GM12892 (cell line): ENCODE measurements at regions not wholly inside any gene's neighbourhood (a gene's known extent, or its start where the extent isn't known, plus 50 kb on each side); places are given as distances from the start of the nearest gene placed in this dataset.

Experiments
- POLR2A ChIP-seq: IDR thresholded peaks from 2 replicates; pipeline ENCODE4 v1.6.1; 2011; ENCODE audit warnings: low read depth, low read length, control low read depth
- POLR2AphosphoS5 ChIP-seq: IDR thresholded peaks from 2 replicates; pipeline ENCODE4 v1.6.1; 2011; ENCODE audit warnings: low read depth, low read length, control low read depth
- TAF1 ChIP-seq: IDR thresholded peaks from 2 replicates; pipeline ENCODE4 v1.6.1; 2011; ENCODE audit warnings: low read depth, mild to moderate bottlenecking, control low read depth, low read length, borderline replicate concordance

DNA sequence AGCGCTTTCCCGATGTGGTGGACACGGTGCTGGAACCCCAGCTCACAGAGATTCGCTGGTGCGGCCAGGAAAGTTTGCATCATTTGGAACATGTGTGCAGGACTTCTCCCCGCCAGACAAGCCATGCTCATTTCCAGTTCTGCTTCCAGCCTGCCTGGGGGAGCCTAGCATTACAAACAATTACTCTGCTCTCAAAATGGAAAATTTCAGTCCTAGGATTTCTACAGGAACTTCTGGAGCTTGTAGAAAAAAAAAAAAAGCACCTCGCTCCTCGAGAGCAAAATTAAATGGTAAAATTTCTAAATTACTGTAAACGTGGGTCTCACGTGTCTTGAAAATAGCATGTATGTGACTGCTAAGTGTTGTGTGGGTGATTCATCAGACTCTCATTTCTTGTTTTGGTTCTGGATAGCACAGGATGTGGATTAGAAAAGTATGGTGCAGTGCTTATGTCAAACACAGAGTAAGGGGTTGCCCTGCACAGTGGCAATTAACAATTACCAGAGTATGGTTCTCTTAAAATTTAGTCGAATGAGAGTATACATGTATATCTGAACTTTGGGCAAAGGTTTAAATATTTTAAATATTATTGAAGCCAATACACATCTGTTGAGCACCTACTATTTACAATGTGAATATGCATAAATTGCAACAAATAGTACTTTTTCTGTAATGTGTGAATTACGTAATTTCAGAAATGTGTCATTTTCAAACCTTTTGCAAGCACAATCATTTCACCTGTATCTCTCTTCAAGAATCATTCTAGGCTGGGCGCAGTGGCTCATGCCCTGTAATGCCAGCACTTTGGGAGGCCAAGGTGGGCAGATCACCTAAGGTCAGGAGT, 61.8 kb upstream of the PTGFRN start:
- TF ChIP-seq POLR2A, result no peak
- TF ChIP-seq POLR2AphosphoS5, result no peak
- TF ChIP-seq TAF1, result no peak
